Stimulated activated CD4-positive, alpha-beta T cell treated with anti-CD3 and anti-CD28 coated beads, Interleukin-15, amount 100 ng/mL, for 24 hours (primary cell): ENCODE measurements at regions not wholly inside any gene's neighbourhood (a gene's known extent, or its start where the extent isn't known, plus 50 kb on each side); places are given as distances from the start of the nearest gene placed in this dataset.

Experiments used
- DNase-seq: peaks from one replicate; pipeline ENCODE4 v3.0.0-alpha.2; 2020

DNA sequence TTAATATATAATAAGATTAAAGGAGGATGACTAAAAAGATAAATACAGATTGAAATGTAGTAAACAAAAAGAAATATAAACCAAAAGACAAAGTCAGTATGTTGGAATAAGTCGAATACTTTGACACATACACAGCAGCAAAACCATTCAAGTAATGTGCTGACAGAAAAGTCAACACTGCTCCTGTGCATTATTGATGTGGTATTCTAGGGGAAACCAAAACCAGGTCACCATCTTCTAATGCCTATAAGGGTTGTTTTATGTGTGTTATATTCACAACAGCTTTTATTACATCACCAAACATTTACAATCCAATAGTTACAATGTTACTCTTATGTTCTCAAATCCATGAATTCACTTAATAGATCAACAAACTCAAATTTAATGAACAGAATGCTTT is 111.8 kb upstream of the DKK2 start:
- DNase-seq, result no peak

- DNase-seq, result no peak
Observed at GRCh38 chr4:107138433-107138832, 102.3 kb upstream of the DKK2 start.

GRCh38 chr4:107133965-107134653 is 98.0 kb upstream of the DKK2 start:
- DNase-seq, result no peak

DNA sequence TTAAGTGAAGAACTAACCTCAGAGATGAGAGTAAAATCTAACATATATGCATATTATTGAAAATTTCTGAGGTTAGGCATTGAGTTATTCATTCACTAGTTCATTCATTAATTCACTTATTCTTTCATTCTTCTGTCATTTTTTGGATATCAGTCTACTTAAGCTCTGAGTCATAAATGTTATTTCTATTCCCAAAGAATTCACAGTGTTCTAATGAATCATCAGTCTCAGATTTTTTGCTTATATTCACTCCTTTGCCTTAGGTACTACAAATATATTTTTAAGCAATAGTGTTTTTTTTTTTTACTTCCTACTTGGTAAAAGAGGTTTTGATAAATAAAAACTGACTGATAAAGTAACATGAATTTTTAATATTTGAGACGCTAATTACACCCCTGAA is 95.2 kb upstream of the DKK2 start:
- no peak for DNase-seq

- no peak for DNase-seq
Observed at GRCh38 chr4:107130157-107130556, 94.0 kb upstream of the DKK2 start.

- DNase-seq, result no peak
Observed at GRCh38 chr4:107129611-107130010, 93.5 kb upstream of the DKK2 start.

- no peak for DNase-seq
Observed at GRCh38 chr4:107129076-107129475, 93.0 kb upstream of the DKK2 start.

DNA sequence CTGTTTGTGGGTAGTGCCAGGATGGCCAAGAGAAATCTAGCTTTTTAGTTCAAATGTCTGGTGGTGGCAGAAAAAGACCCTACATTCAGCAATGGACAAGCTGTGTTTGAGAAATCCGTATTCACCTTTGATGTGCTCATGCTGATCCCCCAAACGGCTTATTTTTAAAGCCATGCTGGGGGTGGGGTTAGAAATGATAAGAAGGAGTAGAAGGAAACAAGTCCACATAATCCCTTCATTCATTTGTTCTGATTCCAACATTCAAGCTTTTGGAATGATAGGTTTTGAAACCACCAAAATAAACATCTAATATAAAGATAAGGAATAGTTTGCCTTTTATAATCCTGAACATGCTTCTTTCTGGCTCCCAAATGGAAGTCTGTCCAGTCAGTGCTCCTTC is 92.0 kb upstream of the DKK2 start:
- DNase-seq, result no peak

DNA sequence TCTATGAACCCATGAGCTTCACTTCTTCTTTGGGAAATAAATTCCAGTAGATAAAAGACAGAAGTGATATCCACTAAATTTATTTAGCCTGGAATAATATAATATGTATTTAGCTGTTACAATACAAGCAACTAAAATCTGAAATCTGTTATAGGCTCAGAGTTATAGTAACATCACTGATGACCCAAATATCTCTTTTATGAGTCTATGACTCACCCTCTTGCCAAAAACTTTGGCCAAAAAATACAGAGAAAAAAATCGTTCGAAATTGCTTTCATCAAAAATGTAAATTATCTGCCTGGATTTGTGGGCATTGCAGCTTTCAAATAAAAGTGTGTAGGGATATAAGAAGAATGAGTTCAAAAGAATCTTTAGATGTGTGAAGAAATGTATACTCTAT is 89.4 kb upstream of the DKK2 start:
- no peak for DNase-seq

- DNase-seq, result no peak
Observed at GRCh38 chr4:107122736-107123135, 86.6 kb upstream of the DKK2 start.

DNA sequence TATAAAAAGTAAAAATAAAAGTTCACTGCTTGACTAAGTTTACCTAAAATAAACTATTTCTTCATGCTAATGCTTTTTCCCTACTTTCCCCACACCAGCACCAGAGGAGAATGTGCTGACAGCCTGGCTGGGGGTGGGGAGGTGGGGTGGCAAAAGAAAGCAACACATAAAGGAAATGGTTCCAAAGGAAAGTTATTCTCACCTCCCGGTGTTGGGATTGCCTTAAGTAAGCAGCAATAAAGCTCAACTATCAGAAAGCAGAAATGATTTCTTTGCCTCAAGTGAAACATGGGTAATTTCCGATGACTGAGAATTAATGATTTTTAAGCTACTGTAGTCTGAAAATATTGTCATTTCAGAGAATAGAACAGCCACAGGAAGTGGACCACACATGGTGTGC is 84.5 kb upstream of the DKK2 start:
- DNase-seq, result no peak

DNA sequence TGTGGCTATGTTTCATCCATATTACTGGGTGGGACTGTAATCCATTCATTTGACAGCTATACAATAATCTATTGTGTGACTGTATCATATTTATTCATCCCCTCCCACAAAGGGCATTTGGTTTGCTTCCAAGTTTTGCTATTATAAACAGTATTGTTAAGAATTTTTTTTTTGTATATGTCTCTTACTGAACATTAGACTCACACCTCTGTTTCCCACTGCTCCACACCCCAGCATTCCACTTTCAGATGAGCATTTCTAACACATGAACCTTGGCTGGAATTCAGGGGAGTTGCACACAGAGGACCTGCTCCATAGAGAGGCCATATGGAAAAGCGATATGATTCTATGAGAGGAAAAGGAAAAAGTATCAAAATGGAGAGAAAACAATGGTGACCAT is 81.6 kb upstream of the DKK2 start:
- no peak for DNase-seq

GRCh38 chr4:107115185-107115847 is 79.2 kb upstream of the DKK2 start:
- no peak for DNase-seq

DNA sequence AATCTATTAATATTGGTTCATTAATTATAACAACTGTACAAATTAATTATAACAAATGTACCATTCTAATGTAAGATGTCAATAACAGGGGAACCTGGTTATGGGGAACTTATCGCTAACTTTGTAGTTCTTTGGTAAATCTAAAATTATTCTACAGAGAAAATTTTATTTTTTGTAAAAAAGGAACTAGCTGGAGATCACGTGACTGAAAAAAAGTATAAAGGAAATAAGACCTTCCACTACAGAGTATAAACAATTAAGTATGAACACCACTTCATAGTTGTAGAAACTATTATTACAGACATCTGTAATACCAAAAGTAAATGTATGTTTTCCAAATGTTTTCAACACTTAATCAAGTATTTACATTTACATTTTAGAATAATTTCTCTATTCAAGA is 77.9 kb upstream of the DKK2 start:
- no peak for DNase-seq

- DNase-seq, result no peak
Observed at GRCh38 chr4:107098401-107098800, 62.3 kb upstream of the DKK2 start.

- no peak for DNase-seq
Observed at GRCh38 chr4:107094976-107095375, 58.9 kb upstream of the DKK2 start.

DNA sequence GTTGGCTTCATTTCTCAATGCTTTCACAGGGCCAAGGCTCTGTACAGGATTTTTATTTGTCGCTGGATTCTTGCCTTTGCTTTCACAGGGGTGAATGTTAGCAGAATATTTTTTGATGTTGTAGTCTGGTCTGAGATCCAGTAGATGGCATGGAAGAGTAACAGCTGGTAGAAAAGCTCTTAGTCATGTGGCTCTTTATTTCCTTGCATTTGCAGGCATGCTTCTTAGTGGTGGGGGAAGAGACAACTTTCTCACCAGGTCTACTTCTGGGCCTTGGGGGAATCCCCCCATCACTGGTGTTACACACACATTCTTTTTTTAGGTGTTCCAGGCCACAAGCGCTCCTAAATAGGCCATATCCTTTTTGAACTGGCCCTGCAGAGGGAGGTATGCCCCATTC is 58.2 kb upstream of the DKK2 start:
- DNase-seq, result no peak
